ENCODE measurements at regions not wholly inside any gene's neighbourhood (a gene's known extent, or its start where the extent isn't known, plus 50 kb on each side); places are given as distances from the start of the nearest gene placed in this dataset.
"Not testable (repeated sequence)": the region's sequence is repeated elsewhere in the genome, so short reads cannot be mapped to it uniquely, and the experiment has no call there.

- no peak overlapping the region for H3K23ac ChIP-seq (ENCODE audit: low read length)
- no peaks in the 10 kb centered on the region for H3K4me1 ChIP-seq (ENCODE audit: control insufficient read depth, low read depth, low read length)
- no peaks in the 10 kb centered on the region for H3K79me1 ChIP-seq (ENCODE audit: low read length)
- no peak overlapping the region for H3K4ac ChIP-seq (ENCODE audit: low read depth, low read length)
- H4K5ac ChIP-seq (ENCODE audit: low read length), result no peak overlapping the region
- H3K18ac ChIP-seq (ENCODE audit: low read length), result no peak overlapping the region
- H2BK120ac ChIP-seq (ENCODE audit: low read depth, low read length), result no peak overlapping the region
- H3K4me2 ChIP-seq (ENCODE audit: low read length), result no peak overlapping the region
- no peak overlapping the region for H3K27ac ChIP-seq (ENCODE audit: low read depth, low read length)
- no peak overlapping the region for H3K56ac ChIP-seq (ENCODE audit: low read length)
- H3K4me3 ChIP-seq (ENCODE audit: low read length), result no peak overlapping the region
- no peak overlapping the region for H2BK5ac ChIP-seq (ENCODE audit: low read length)
- no peaks in the 10 kb centered on the region for H3K27me3 ChIP-seq (ENCODE audit: insufficient read depth, low read length, poor library complexity)
- DNase-seq, result no peak
- H3K79me2 ChIP-seq (ENCODE audit: control insufficient read depth, insufficient read depth, low read length), result no peaks in the 10 kb centered on the region
- no peak overlapping the region for H3K9ac ChIP-seq (ENCODE audit: low read length)
- no peak overlapping the region for H2AK5ac ChIP-seq (ENCODE audit: low read length)
- 100% methylated on average over 1 of the region's 5 CpGs for WGBS (ENCODE audit: extremely low coverage, insufficient coverage, low lambda C conversion rate)
- no peaks in the 10 kb centered on the region for H3K36me3 ChIP-seq (ENCODE audit: control insufficient read depth, insufficient read depth, low read length)
- no peak overlapping the region for H4K8ac ChIP-seq (ENCODE audit: low read depth, low read length)
- H2BK15ac ChIP-seq (replicated peaks; ENCODE audit: low read depth), result no peak overlapping the region
These were observed 625.7 kb downstream of the HTR1B start for GRCh38 chr6:76837564-76837963.

- H3K56ac ChIP-seq (ENCODE audit: low read length), result no peak overlapping the region
- H3K4me1 ChIP-seq (ENCODE audit: control insufficient read depth, low read depth, low read length), result no peaks in the 10 kb centered on the region
- no peak overlapping the region for H4K5ac ChIP-seq (ENCODE audit: low read length)
- H2BK15ac ChIP-seq (replicated peaks; ENCODE audit: low read depth), result no peak overlapping the region
- H2BK120ac ChIP-seq (ENCODE audit: low read depth, low read length), result no peak overlapping the region
- H2AK5ac ChIP-seq (ENCODE audit: low read length), result no peak overlapping the region
- no CpG with 5 or more reads among the region's 1 CpG for WGBS (ENCODE audit: extremely low coverage, insufficient coverage, low lambda C conversion rate)
- no peaks in the 10 kb centered on the region for H3K27me3 ChIP-seq (ENCODE audit: insufficient read depth, low read length, poor library complexity)
- no peak overlapping the region for H3K4me3 ChIP-seq (ENCODE audit: low read length)
- no peaks in the 10 kb centered on the region for H3K36me3 ChIP-seq (ENCODE audit: control insufficient read depth, insufficient read depth, low read length)
- H3K23ac ChIP-seq (ENCODE audit: low read length), result no peak overlapping the region
- H4K8ac ChIP-seq (ENCODE audit: low read depth, low read length), result no peak overlapping the region
- H2BK5ac ChIP-seq (ENCODE audit: low read length), result no peak overlapping the region
- no peak overlapping the region for H3K4ac ChIP-seq (ENCODE audit: low read depth, low read length)
- no peak for DNase-seq
- no peak overlapping the region for H3K9ac ChIP-seq (ENCODE audit: low read length)
- no peaks in the 10 kb centered on the region for H3K79me1 ChIP-seq (ENCODE audit: low read length)
- H3K4me2 ChIP-seq (ENCODE audit: low read length), result no peak overlapping the region
- no peak overlapping the region for H3K27ac ChIP-seq (ENCODE audit: low read depth, low read length)
- H3K18ac ChIP-seq (ENCODE audit: low read length), result no peak overlapping the region
- no peaks in the 10 kb centered on the region for H3K79me2 ChIP-seq (ENCODE audit: control insufficient read depth, insufficient read depth, low read length)
These were observed 627.6 kb downstream of the HTR1B start for GRCh38 chr6:76835695-76836094.

- Histone ChIP-seq H3K79me2 (ENCODE audit: control insufficient read depth, insufficient read depth, low read length) (no peaks in the 10 kb centered on the region), H3K27ac (ENCODE audit: low read depth, low read length) (no peak overlapping the region), H3K79me1 (ENCODE audit: low read length) (no peaks in the 10 kb centered on the region), H3K23ac (ENCODE audit: low read length) (no peak overlapping the region), H3K4me1 (ENCODE audit: control insufficient read depth, low read depth, low read length) (no peaks in the 10 kb centered on the region), H3K27me3 (ENCODE audit: insufficient read depth, low read length, poor library complexity) (no peaks in the 10 kb centered on the region), H2AK5ac (ENCODE audit: low read length) (no peak overlapping the region), H2BK5ac (ENCODE audit: low read length) (no peak overlapping the region), H3K4me2 (ENCODE audit: low read length) (no peak overlapping the region), H2BK15ac (replicated peaks; ENCODE audit: low read depth) (no peak overlapping the region), H4K8ac (ENCODE audit: low read depth, low read length) (no peak overlapping the region), H3K18ac (ENCODE audit: low read length) (no peak overlapping the region), H3K56ac (ENCODE audit: low read length) (no peak overlapping the region), H4K5ac (ENCODE audit: low read length) (no peak overlapping the region), H2BK120ac (ENCODE audit: low read depth, low read length) (no peak overlapping the region), H3K36me3 (ENCODE audit: control insufficient read depth, insufficient read depth, low read length) (no peaks in the 10 kb centered on the region), H3K9ac (ENCODE audit: low read length) (no peak overlapping the region), H3K4ac (ENCODE audit: low read depth, low read length) (no peak overlapping the region), H3K4me3 (ENCODE audit: low read length) (no peak overlapping the region)
- no CpG with 5 or more reads among the region's 1 CpG for WGBS (ENCODE audit: extremely low coverage, insufficient coverage, low lambda C conversion rate)
- no peak for DNase-seq
These were observed 628.0 kb downstream of the HTR1B start for GRCh38 chr6:76835293-76835692.

GRCh38 chr6:76834399-76834798 is 628.9 kb downstream of the HTR1B start:
- Histone ChIP-seq H2BK120ac (ENCODE audit: low read depth, low read length) (no peak overlapping the region), H3K4me3 (ENCODE audit: low read length) (no peak overlapping the region), H3K56ac (ENCODE audit: low read length) (no peak overlapping the region), H3K79me2 (ENCODE audit: control insufficient read depth, insufficient read depth, low read length) (no peaks in the 10 kb centered on the region), H3K4me2 (ENCODE audit: low read length) (no peak overlapping the region), H3K36me3 (ENCODE audit: control insufficient read depth, insufficient read depth, low read length) (no peaks in the 10 kb centered on the region), H4K5ac (ENCODE audit: low read length) (no peak overlapping the region), H2BK15ac (replicated peaks; ENCODE audit: low read depth) (no peak overlapping the region), H3K4ac (ENCODE audit: low read depth, low read length) (no peak overlapping the region), H3K18ac (ENCODE audit: low read length) (no peak overlapping the region), H4K8ac (ENCODE audit: low read depth, low read length) (no peak overlapping the region), H3K27ac (ENCODE audit: low read depth, low read length) (no peak overlapping the region), H3K79me1 (ENCODE audit: low read length) (no peaks in the 10 kb centered on the region), H3K27me3 (ENCODE audit: insufficient read depth, low read length, poor library complexity) (no peaks in the 10 kb centered on the region), H3K4me1 (ENCODE audit: control insufficient read depth, low read depth, low read length) (no peaks in the 10 kb centered on the region), H3K23ac (ENCODE audit: low read length) (no peak overlapping the region), H3K9ac (ENCODE audit: low read length) (no peak overlapping the region), H2BK5ac (ENCODE audit: low read length) (no peak overlapping the region), H2AK5ac (ENCODE audit: low read length) (no peak overlapping the region)
- no peak for DNase-seq

GRCh38 chr6:76831299-76831698 is 632.0 kb downstream of the HTR1B start:
- Histone ChIP-seq H3K36me3 (ENCODE audit: control insufficient read depth, insufficient read depth, low read length) (no peaks in the 10 kb centered on the region), H2BK120ac (ENCODE audit: low read depth, low read length) (no peak overlapping the region), H3K4ac (ENCODE audit: low read depth, low read length) (no peak overlapping the region), H4K5ac (ENCODE audit: low read length) (no peak overlapping the region), H3K9ac (ENCODE audit: low read length) (no peak overlapping the region), H3K27ac (ENCODE audit: low read depth, low read length) (no peak overlapping the region), H3K4me2 (ENCODE audit: low read length) (no peak overlapping the region), H3K79me2 (ENCODE audit: control insufficient read depth, insufficient read depth, low read length) (no peaks in the 10 kb centered on the region), H2BK5ac (ENCODE audit: low read length) (no peak overlapping the region), H2BK15ac (replicated peaks; ENCODE audit: low read depth) (no peak overlapping the region), H2AK5ac (ENCODE audit: low read length) (no peak overlapping the region), H3K27me3 (ENCODE audit: insufficient read depth, low read length, poor library complexity) (no peaks in the 10 kb centered on the region), H3K56ac (ENCODE audit: low read length) (no peak overlapping the region), H3K18ac (ENCODE audit: low read length) (no peak overlapping the region), H3K79me1 (ENCODE audit: low read length) (no peaks in the 10 kb centered on the region), H3K4me1 (ENCODE audit: control insufficient read depth, low read depth, low read length) (no peaks in the 10 kb centered on the region), H4K8ac (ENCODE audit: low read depth, low read length) (no peak overlapping the region), H3K23ac (ENCODE audit: low read length) (no peak overlapping the region), H3K4me3 (ENCODE audit: low read length) (no peak overlapping the region)
- DNase-seq, result no peak
- no CpG with 5 or more reads among the region's 3 CpGs for WGBS (ENCODE audit: extremely low coverage, insufficient coverage, low lambda C conversion rate)

- H3K4me3 ChIP-seq (ENCODE audit: low read length); H3K4ac ChIP-seq (ENCODE audit: low read depth, low read length); H4K8ac ChIP-seq (ENCODE audit: low read depth, low read length); DNase-seq; H3K56ac ChIP-seq (ENCODE audit: low read length); H3K27ac ChIP-seq (ENCODE audit: low read depth, low read length); H2AK5ac ChIP-seq (ENCODE audit: low read length); H4K5ac ChIP-seq (ENCODE audit: low read length); H3K9ac ChIP-seq (ENCODE audit: low read length); H3K4me1 ChIP-seq (ENCODE audit: control insufficient read depth, low read depth, low read length); H3K27me3 ChIP-seq (ENCODE audit: insufficient read depth, low read length, poor library complexity); H2BK5ac ChIP-seq (ENCODE audit: low read length); H3K18ac ChIP-seq (ENCODE audit: low read length); H3K79me2 ChIP-seq (ENCODE audit: control insufficient read depth, insufficient read depth, low read length); H3K4me2 ChIP-seq (ENCODE audit: low read length); H2BK15ac ChIP-seq (replicated peaks; ENCODE audit: low read depth); H3K36me3 ChIP-seq (ENCODE audit: control insufficient read depth, insufficient read depth, low read length); H3K79me1 ChIP-seq (ENCODE audit: low read length); H2BK120ac ChIP-seq (ENCODE audit: low read depth, low read length); H3K23ac ChIP-seq (ENCODE audit: low read length): not testable (repeated sequence)
- no CpG with 5 or more reads among the region's 6 CpGs for WGBS (ENCODE audit: extremely low coverage, insufficient coverage, low lambda C conversion rate)
These were observed 639.7 kb downstream of the HTR1B start for GRCh38 chr6:76823578-76823977.

Measured in mesendoderm (in vitro differentiated cells).